HepG2 (cell line): ENCODE measurements at regions not wholly inside any gene's neighbourhood (a gene's known extent, or its start where the extent isn't known, plus 50 kb on each side); places are given as distances from the start of the nearest gene placed in this dataset.

Experiments
- ATAC-seq: fragments of 200-7000 bp; cut with Tn5 transposase; 3 replicates; pipeline ENCODE4 v1.9.1; 2020; ENCODE audit warnings: mild to moderate bottlenecking, moderate library complexity
- BruUV-seq: library from RNA; stranded (reverse); fragments of 400-500 nt; replicated peaks from 2 replicates; lab custom pipeline; 2021; lab: Mats Ljungman, UMichigan
- CTCF ChIA-PET: fragments of 300-600 bp; formaldehyde crosslinking; extraction: SDS; loops from one replicate; lab custom pipeline; 2021; ENCODE audit warnings: low total read pairs, inconsistent platforms, low intra/inter-chr PET ratio; lab: Yijun Ruan, JAX
- POLR2A ChIA-PET: fragments of 350-600 bp; sonication (Branson Sonifier 250); formaldehyde crosslinking; loops from one replicate; lab custom pipeline; 2020; ENCODE audit warnings: antibody characterized with exemption, inconsistent platforms; lab: Yijun Ruan, JAX
- DNase-seq: peaks from one replicate; pipeline ENCODE4 v3.0.0-alpha.2; 2015; ENCODE audit warnings: low spot score
- FAIRE-seq: peaks from 3 replicates; lab custom pipeline; 2011; peaks lifted over from hg19 to GRCh38; lab: Jason Lieb, UNC
- H2AFZ ChIP-seq: one replicate; pipeline ENCODE4 v1.6.1; 2011; ENCODE audit warnings: low read length, inconsistent platforms
- H3K27ac ChIP-seq: fragments of 300-600 bp; 3 replicates; pipeline ENCODE4 v1.8.0; 2011; ENCODE audit warnings: mixed run types, mild to moderate bottlenecking, mixed read lengths, low read length, inconsistent platforms; ENCODE audit not compliant: insufficient read depth; ENCODE audit errors: extremely low read length
- H3K27me3 ChIP-seq, 2 experiments: fragments of 200-600 bp in 1 of 2; 2 replicates in 1 of 2; 3 replicates in 1 of 2; pipeline versions ENCODE4 v1.6.0 to v1.8.0; 2011; ENCODE audit warnings: low read length in 2 of 2, mild to moderate bottlenecking in 2 of 2, moderate library complexity in 2 of 2, inconsistent platforms in 1 of 2; ENCODE audit not compliant: insufficient read depth in 2 of 2, control insufficient read depth in 1 of 2
- H3K36me3 ChIP-seq, 2 experiments: fragments of 200-600 bp in 1 of 2; replicated peaks in 1 of 2; 2 replicates in 1 of 2; 3 replicates in 1 of 2; pipeline versions ENCODE4 v1.5.1 to v1.8.0; 2011; ENCODE audit warnings: low read length in 2 of 2, inconsistent platforms in 1 of 2; ENCODE audit not compliant: insufficient read depth in 2 of 2, control insufficient read depth in 1 of 2
- H3K4me1 ChIP-seq: 2 replicates; pipeline ENCODE4 v1.5.1; 2012; ENCODE audit warnings: low read length, inconsistent platforms; ENCODE audit not compliant: insufficient read depth
- H3K4me2 ChIP-seq: 2 replicates; pipeline ENCODE4 v1.6.0; 2011; ENCODE audit warnings: low read depth, low read length, inconsistent platforms
- H3K4me3 ChIP-seq, 3 experiments: fragments of 200-600 bp in 1 of 3; sonication (generic), shearing (Covaris generic) in 1 of 3; replicated peaks in 1 of 3; 2 replicates each; pipeline ENCODE4 v1.5.1; 2011 to 2016; ENCODE audit warnings: low read length in 3 of 3, inconsistent platforms in 2 of 3, low read depth in 2 of 3, mild to moderate bottlenecking in 2 of 3, control low read depth in 1 of 3, mixed read lengths in 1 of 3; ENCODE audit not compliant: insufficient read depth in 1 of 3
- H3K79me2 ChIP-seq: one replicate; pipeline ENCODE4 v1.6.1; 2011; ENCODE audit warnings: low read length, inconsistent platforms; ENCODE audit not compliant: insufficient read depth
- H3K9ac ChIP-seq: 2 replicates; pipeline ENCODE4 v1.6.0; 2011; ENCODE audit warnings: mild to moderate bottlenecking, low read depth, low read length, inconsistent platforms; ENCODE audit not compliant: insufficient read depth
- H3K9me3 ChIP-seq: 2 replicates; pipeline ENCODE4 v1.5.1; 2012; ENCODE audit warnings: mild to moderate bottlenecking, low read length
- H4K20me1 ChIP-seq: 2 replicates; pipeline ENCODE4 v1.6.0; 2011; ENCODE audit warnings: inconsistent platforms, mild to moderate bottlenecking, low read length, moderate library complexity; ENCODE audit not compliant: insufficient read depth
- ATRX ChIP-seq: sonication (generic); formaldehyde crosslinking; IDR thresholded peaks from 2 replicates; pipeline ENCODE4 v1.4.0; 2020; ENCODE audit warnings: missing genetic modification reagents, borderline replicate concordance
- DRAP1 ChIP-seq: IDR thresholded peaks from 2 replicates; pipeline ENCODE4 v1.6.1; 2016; ENCODE audit warnings: missing genetic modification reagents, missing compliant biosample characterization
- GZF1 ChIP-seq: sonication (generic); formaldehyde crosslinking; IDR thresholded peaks from 2 replicates; pipeline ENCODE4 v1.5.1; 2020; ENCODE audit warnings: mild to moderate bottlenecking, missing genetic modification reagents
- MBNL3 ChIP-seq: fragments of 250-450 bp; sonication (Bioruptor Pico); conservative IDR thresholded peaks from 2 replicates; pipeline ENCODE4 v1.8.0; 2022; ENCODE audit warnings: mild to moderate bottlenecking, inconsistent platforms
- PATZ1 ChIP-seq: sonication (generic); formaldehyde crosslinking; IDR thresholded peaks from 2 replicates; pipeline ENCODE4 v1.4.0; 2020; ENCODE audit warnings: missing genetic modification reagents
- ZNF276 ChIP-seq: sonication (generic); formaldehyde crosslinking; IDR thresholded peaks from 2 replicates; pipeline ENCODE4 v1.4.0; 2020; ENCODE audit warnings: mild to moderate bottlenecking, low read depth, missing genetic modification reagents
- WGBS: methylation state at CpG from one replicate; pipeline ENCODE4 v1.1.6; 2017; ENCODE audit warnings: low lambda C conversion rate; 5-methylcytosine and 5-hydroxymethylcytosine counted together
- in situ Hi-C: cut with HindIII; loops from 2 replicates; pipeline ENCODE4 v1.10.0; 2017; ENCODE audit warnings: low pct_unique_long_range_greater_than_20kb; ENCODE audit not compliant: extremely low pct_ligation_motif_present
- intact Hi-C: fragments of 100-400 bp; cut with micrococcal nuclease; formaldehyde crosslinking; loops from one replicate; pipeline ENCODE4 v1.10.0; 2022; ENCODE audit not compliant: unreplicated experiment

GRCh38 chr7:92992483-92992882, 125.3 kb downstream of the SAMD9 start:
- H3K27me3 ChIP-seq: peaks cover 0 to 6% of the 10 kb centered on the region in 2 experiments; a peak in 1 of 5 replicates
- CTCF ChIA-PET: no interaction called here
- WGBS: 42% methylated on average over 3 of the region's 3 CpGs
- no TSS peak for BruUV-seq
- H3K4me2 ChIP-seq: no peak overlapping the region
- POLR2A ChIA-PET: no interaction called here
- FAIRE-seq: no peak
- intact Hi-C loops (no loop called here), in situ Hi-C loops (no loop called here)
- H3K36me3 ChIP-seq: no peaks in the 10 kb centered on the region
- no peaks in the 10 kb centered on the region for H3K79me2 ChIP-seq
- H3K4me3 ChIP-seq: no peak overlapping the region
- no peak for ATAC-seq
- TF ChIP-seq ATRX (CRISPR knock-in tag) (no peak), DRAP1 (CRISPR knock-in tag) (no peak), GZF1 (CRISPR knock-in tag) (no peak), PATZ1 (CRISPR knock-in tag) (no peak), ZNF276 (CRISPR knock-in tag) (no peak), MBNL3 (CRISPR knock-in tag) (no peak)
- H3K9me3 ChIP-seq: no peaks in the 10 kb centered on the region
- H2AFZ ChIP-seq: no peak overlapping the region
- H3K9ac ChIP-seq: no peak overlapping the region
- no peak overlapping the region for H3K27ac ChIP-seq
- H3K4me1 ChIP-seq: no peaks in the 10 kb centered on the region
- no peaks in the 10 kb centered on the region for H4K20me1 ChIP-seq
- no peak for DNase-seq
